ENCODE measurements at regions not wholly inside any gene's neighbourhood (a gene's known extent, or its start where the extent isn't known, plus 50 kb on each side); places are given as distances from the start of the nearest gene placed in this dataset.

DNA sequence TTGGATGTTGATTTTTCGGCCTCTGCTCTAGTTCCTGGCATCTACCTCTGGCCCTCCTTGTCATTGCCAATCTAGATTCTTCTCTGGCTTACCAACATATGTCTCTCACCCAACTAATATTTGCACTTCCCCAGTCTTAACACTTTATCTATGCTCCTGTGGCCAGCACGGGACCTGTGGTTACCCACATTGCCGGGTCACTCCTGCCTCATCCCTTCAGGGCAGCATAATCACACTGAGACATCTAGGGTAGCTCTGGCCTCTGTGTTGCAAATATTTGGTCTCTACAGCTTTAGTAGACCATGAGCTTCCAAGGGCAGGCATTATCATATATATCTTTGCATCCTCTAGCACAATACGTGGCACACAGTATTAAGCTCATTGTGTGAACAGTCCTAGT, 182.0 kb upstream of the ARHGAP20 start:
- no peak for TF ChIP-seq CREB1 (IDR thresholded peaks at IDR 0.05; ENCODE audit: low read depth)
- no peak for TF ChIP-seq TAF1 (IDR thresholded peaks at IDR 0.05; ENCODE audit: low read depth)
- TF ChIP-seq YY1 (IDR thresholded peaks at IDR 0.05; ENCODE audit: low read depth): no peak
- TF ChIP-seq, protein P1, sequence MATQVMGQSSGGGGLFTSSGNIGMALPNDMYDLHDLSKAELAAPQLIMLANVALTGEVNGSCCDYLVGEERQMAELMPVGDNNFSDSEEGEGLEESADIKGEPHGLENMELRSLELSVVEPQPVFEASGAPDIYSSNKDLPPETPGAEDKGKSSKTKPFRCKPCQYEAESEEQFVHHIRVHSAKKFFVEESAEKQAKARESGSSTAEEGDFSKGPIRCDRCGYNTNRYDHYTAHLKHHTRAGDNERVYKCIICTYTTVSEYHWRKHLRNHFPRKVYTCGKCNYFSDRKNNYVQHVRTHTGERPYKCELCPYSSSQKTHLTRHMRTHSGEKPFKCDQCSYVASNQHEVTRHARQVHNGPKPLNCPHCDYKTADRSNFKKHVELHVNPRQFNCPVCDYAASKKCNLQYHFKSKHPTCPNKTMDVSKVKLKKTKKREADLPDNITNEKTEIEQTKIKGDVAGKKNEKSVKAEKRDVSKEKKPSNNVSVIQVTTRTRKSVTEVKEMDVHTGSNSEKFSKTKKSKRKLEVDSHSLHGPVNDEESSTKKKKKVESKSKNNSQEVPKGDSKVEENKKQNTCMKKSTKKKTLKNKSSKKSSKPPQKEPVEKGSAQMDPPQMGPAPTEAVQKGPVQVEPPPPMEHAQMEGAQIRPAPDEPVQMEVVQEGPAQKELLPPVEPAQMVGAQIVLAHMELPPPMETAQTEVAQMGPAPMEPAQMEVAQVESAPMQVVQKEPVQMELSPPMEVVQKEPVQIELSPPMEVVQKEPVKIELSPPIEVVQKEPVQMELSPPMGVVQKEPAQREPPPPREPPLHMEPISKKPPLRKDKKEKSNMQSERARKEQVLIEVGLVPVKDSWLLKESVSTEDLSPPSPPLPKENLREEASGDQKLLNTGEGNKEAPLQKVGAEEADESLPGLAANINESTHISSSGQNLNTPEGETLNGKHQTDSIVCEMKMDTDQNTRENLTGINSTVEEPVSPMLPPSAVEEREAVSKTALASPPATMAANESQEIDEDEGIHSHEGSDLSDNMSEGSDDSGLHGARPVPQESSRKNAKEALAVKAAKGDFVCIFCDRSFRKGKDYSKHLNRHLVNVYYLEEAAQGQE (IDR thresholded peaks at IDR 0.05; ENCODE audit: low read depth): no peak
- no peak for TF ChIP-seq TCF12 (IDR thresholded peaks at IDR 0.05; ENCODE audit: low read depth)
- no peak for TF ChIP-seq TEAD4 (IDR thresholded peaks at IDR 0.05)

DNA sequence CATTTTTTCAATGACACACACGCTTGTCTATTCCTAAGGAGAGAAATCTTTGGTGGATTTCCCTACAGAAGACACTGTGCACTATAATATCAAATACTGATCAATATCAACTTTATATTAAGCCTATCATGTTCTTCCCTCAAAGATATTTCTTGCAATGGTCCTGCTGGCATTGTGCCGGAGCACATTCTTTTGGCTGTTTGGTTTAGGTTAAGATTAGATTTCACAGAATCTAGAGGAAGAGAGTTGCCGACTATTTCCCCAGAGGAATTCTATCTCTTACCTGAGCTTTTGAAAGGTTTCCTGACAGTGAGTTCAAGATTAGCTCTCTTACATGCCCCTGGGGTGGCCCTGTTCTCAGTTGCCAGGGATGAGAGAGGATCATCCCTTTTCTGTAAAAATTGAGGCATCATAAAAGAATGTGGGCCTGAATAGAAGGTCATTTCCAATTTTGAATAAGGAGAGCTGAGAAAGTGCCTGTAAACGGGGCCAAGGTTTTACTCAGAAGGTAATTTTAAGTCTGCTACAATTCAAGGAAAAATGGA, 180.6 kb upstream of the ARHGAP20 start:
- no peak for TF ChIP-seq YY1 (IDR thresholded peaks at IDR 0.05; ENCODE audit: low read depth)
- TF ChIP-seq MAX (IDR thresholded peaks at IDR 0.05): no peak
- TF ChIP-seq, protein P1 (IDR thresholded peaks at IDR 0.05; ENCODE audit: low read depth): no peak
- TF ChIP-seq, protein P2, sequence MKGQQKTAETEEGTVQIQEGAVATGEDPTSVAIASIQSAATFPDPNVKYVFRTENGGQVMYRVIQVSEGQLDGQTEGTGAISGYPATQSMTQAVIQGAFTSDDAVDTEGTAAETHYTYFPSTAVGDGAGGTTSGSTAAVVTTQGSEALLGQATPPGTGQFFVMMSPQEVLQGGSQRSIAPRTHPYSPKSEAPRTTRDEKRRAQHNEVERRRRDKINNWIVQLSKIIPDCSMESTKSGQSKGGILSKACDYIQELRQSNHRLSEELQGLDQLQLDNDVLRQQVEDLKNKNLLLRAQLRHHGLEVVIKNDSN (IDR thresholded peaks at IDR 0.05): no peak
- TF ChIP-seq CEBPB (IDR thresholded peaks at IDR 0.05): no peak
- TF ChIP-seq ZBTB7A (IDR thresholded peaks at IDR 0.05; ENCODE audit: low read depth): no peak
- TF ChIP-seq EGR1 (IDR thresholded peaks at IDR 0.05): no peak
- no peak for TF ChIP-seq TEAD4 (IDR thresholded peaks at IDR 0.05)

GRCh38 chr11:110891411-110891810, 179.2 kb upstream of the ARHGAP20 start:
- TF ChIP-seq FOXM1 (IDR thresholded peaks at IDR 0.05; ENCODE audit: borderline replicate concordance, low read depth) (no peak), TAF1 (IDR thresholded peaks at IDR 0.05; ENCODE audit: low read depth) (no peak), EGR1 (IDR thresholded peaks at IDR 0.05) (no peak), MAX (IDR thresholded peaks at IDR 0.05) (no peak), EP300 (IDR thresholded peaks at IDR 0.05; ENCODE audit: borderline replicate concordance) (no peak), TCF12 (IDR thresholded peaks at IDR 0.05; ENCODE audit: low read depth) (no peak), RAD21 (IDR thresholded peaks at IDR 0.05; ENCODE audit: low read depth) (no peak), CEBPB (IDR thresholded peaks at IDR 0.05) (no peak), ZBTB7A (IDR thresholded peaks at IDR 0.05; ENCODE audit: low read depth) (no peak), CREB1 (IDR thresholded peaks at IDR 0.05; ENCODE audit: low read depth) (no peak), TEAD4 (IDR thresholded peaks at IDR 0.05) (no peak), NFIC (IDR thresholded peaks at IDR 0.05) (no peak)
- TF ChIP-seq, protein P2 (IDR thresholded peaks at IDR 0.05): no peak
- TF ChIP-seq, protein P1 (IDR thresholded peaks at IDR 0.05; ENCODE audit: low read depth): no peak

DNA sequence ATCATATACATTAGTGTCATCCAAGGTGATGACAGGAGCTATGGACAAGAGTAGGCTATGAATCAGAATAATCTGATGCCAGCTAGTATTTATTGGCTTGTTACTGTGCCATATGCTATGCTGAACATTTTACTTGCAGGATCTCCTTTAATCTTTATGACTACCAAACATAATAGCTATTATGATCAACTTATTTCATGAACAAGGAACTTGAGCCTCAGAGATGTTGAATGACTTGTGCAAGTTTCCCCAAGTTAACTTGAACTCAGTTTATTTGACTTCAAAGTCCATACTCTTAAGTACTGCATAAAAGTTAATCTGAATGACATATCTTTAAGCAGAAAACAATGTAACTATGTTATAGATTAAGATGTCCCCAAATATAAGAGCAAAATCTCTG, 178.8 kb upstream of the ARHGAP20 start:
- TF ChIP-seq YY1 (IDR thresholded peaks at IDR 0.05; ENCODE audit: low read depth) (no peak), RAD21 (IDR thresholded peaks at IDR 0.05; ENCODE audit: low read depth) (no peak), TEAD4 (IDR thresholded peaks at IDR 0.05) (no peak), NFIC (IDR thresholded peaks at IDR 0.05) (no peak), EGR1 (IDR thresholded peaks at IDR 0.05) (no peak)
- TF ChIP-seq, protein P1 (IDR thresholded peaks at IDR 0.05; ENCODE audit: low read depth): no peak
- TF ChIP-seq, protein P2 (IDR thresholded peaks at IDR 0.05): no peak

All from Ishikawa (cell line).